NCI-H1436 (cell line): ENCODE measurements at regions not wholly inside any gene's neighbourhood (a gene's known extent, or its start where the extent isn't known, plus 50 kb on each side); places are given as distances from the start of the nearest gene placed in this dataset.

Experiments used
- DNase-seq: peaks from one replicate; lab custom pipeline; 2025; lab: John Stamatoyannopoulos, UW

DNA sequence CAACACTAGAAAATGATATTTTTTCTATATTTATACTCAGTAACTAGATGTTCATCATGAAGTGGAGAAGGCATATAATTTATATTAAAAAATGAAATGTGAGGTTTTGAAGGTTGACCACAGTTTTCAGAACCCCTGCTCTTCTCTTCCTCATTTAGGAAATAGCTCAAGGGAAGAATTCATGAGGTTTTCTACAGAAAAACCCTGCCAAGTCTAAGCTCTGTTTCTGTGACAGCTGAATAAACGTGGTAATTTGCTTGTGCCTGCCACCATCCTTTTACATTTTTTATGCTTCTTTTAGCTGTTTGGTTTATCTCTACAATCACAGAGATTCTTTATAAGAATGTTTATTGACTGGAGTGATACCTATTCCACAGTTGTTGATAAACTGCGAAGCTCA lies 630.3 kb upstream of the POT1 start:
- DNase-seq = no peak

DNA sequence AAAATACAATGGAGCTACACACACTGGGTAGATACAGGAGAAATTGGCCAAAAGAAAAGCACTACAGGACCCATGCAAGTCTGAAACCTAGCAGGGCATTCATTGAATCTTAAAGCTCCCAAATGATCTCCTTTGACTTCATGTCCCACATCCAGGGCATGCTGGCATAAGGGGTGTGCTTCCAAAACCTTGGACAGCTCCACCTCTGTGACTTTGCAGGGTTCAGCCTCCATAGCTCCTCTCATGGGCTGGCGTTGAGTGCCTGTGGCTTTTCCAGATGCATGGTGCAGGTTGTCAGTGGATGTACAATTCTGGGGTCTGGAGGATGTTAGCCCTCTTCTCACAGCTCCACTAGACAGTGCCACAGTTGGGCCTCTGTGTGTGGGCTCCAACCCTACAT lies 626.3 kb upstream of the POT1 start:
- DNase-seq = no peak

DNA sequence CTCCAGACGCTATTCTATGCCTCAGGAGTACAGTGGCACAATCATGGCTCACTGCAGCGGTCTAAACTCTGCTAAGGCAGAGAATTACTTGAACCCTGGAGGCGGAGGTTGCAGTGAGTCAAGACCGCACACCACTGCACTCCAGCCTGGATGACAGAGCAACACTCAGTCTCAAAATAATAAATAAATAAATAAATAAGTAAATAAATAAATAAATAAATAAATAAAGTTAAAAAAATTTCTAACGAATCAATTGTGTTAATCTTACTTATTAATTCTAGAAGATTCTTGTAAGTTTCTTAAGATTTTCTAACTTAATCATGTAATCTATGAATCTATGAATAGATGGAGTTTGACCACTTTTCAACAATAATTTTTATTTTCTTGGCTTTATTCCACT lies 621.4 kb upstream of the POT1 start:
- DNase-seq = no peak

DNA sequence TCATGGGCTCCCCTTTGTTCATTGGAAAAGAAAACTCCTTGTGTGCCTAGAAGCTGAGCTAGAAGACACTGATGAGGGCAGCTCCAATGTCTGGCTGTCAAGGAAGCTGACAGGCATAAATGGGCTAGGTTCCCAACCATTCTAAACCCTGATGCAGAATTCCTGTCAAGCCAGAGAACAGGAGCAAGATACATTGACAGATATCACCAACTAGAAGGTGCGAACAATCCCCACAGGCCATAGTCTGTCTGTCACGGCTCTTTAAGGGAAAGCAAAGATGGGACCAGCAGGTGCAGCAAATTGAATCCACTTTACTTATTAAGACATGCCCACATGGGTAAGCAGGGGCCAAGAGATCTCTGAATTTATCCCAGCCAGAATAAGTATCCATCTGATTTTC lies 617.9 kb upstream of the POT1 start:
- no peak for DNase-seq

DNA sequence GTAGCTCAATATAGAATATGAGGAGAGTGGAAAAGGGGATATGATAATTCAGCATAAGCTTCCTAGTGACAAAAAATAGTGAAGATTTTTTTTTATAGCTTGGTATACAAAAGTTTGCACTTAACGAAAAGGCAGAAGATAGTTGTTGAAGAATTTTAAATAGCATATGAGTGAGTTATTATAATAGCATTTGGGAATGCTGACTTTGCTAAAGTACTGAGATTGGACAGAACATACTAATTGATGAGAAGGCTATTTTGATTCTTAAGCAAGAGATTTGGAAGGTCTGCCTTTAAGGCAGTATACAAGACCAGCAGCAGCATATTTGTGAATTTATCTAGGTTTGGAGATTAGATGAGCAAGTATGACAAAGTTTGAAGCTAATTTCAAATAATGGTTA lies 600.9 kb upstream of the POT1 start:
- DNase-seq = no peak

DNA sequence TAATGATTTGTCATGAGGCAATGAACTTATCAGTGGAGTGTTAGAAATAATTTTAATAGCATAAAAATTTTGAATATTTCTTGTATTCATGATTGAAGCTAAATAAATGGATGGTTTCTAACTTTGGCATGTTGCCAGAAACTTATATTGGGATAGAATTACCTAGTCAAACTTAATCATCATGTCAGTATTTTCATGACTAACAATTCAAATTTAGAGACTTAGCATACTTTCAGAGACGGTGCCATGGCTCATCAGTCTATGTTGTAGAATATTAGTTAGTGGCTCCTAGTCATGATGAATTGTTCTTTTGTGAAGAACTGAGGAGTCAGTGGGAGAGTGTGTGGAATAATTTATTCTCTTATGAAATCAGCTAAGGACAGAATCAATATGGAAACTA lies 599.6 kb upstream of the POT1 start:
- DNase-seq = no peak

DNA sequence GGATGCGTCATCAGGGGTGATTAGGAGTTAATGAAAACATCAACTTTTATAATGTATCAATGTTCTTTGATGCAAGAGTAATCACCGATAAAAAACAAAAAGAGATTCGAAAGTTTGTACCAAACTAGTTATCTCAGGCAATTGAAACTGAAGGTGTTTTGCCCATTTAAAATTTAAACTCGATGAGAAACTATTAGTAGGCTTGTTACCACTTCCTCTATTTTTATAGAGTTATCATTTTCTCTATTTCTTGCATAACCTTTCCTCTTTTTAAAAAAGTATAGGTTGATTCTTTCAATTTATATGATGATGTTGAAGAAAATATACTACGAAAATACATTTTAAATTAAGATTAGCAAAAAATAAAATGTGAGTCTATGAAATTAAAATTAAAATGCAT lies 597.3 kb upstream of the POT1 start:
- DNase-seq = no peak

DNA sequence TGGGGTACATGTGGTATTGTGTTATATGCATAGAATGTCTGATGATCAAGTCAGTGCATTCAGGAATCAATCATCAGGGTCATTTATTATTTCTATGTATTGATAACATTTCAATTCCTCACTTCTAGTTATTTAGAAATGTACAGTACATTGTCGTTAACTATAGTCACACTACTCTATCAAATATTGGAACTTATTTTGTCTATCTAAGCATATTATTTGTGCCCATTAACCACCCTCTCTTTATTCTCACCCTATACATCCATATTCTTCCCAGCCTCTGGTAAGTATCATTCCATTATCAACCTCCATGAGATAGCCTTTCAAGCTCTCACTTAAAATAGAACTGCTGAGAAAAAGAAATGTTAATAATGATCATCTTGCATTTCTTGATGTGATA lies 596.5 kb upstream of the POT1 start:
- no peak for DNase-seq

DNA sequence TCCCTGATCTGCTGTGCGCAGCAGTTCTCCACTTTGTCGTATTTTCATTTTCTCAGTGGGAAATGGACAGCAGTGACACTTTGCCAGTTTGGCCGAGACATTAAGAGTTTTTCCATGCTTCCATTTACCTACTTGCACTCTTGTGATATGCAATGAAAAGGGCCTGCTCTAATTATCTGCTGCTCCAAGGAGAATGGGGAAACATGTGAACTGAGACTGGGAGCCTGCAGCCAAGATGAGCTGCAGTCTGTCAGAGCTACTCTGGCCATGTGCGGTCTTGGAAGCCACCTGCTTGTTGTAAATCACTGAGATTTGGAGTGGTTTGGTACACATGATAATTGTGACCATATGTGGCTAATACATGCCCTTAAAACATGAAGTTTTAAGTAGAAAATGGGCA lies 586.6 kb upstream of the POT1 start:
- DNase-seq = peak; percentile 36

DNA sequence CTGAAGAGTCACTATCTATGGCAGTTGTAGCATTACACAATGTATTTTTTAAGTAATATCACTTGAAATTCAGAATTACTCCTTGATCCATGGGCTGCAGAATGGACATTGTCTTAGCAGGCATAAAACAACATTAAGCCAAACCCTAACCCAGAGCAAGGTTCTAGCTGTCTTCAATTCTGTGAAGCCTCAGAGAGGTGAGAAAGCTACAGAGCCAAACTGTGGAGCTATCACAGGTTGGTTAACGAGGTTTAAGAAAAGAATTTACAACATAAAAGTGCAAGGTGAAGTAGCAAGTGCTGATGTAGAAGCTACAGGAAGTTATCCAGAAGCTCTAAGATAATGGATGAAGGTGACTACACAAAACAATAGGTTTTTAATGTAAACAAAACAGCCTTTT lies 582.7 kb upstream of the POT1 start:
- no peak for DNase-seq

DNA sequence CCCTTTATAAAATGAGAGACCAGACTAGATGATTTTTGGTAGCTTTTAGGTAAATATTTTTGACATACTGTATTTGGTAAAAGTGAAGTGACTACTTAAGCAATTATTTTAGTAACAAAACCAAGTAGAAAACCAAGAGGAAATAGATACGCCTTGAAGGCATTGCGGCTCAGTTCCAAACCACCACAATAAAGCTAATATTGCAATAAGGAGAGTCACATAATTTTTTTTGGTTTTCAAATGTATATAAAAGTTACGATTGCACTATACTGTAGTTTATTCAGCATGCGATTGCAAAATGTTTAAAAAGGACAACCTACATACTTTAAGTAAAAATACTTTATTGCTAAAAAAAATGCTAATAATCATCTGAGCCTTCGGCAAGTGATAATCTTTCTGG lies 581.7 kb upstream of the POT1 start:
- no peak for DNase-seq

DNA sequence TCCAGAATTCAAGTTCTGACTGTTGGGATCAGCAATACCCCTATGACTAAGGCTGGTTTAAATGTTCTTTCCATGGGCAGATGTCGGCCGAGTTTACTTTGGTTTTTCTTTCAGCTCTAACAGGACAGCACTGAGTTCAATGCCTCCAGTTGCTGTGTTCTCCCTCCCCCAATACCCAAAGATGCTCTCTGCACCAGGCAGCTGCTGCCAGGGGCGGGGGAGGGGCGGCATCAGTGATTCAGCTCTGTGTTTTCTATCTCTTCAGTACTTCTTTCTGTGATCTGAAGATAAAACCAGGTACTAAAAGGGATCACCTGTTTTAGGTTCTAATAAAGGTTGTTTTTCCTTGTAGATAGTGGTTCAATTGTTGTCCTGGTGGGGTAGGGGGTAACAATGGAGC lies 576.7 kb upstream of the POT1 start:
- DNase-seq = no peak

DNA sequence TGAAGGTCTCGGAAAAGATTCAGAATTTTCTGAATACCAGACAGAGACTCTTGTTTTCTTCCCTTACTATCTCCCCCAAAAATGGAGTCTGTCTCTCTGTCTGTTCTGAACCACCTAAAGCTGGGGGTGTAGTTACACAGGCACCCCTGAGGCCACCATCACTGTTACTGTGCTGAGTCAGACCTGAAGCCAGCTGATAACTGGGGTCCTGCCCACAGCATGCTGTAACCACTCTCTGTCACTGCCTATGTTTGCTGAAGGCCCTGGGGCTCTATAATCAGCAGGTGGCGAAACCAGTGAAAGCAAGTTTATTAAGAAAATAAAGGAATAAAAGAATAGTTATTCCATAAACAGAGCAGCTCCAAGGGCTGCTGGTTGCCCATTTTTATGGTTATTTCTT lies 575.2 kb upstream of the POT1 start:
- no peak for DNase-seq

DNA sequence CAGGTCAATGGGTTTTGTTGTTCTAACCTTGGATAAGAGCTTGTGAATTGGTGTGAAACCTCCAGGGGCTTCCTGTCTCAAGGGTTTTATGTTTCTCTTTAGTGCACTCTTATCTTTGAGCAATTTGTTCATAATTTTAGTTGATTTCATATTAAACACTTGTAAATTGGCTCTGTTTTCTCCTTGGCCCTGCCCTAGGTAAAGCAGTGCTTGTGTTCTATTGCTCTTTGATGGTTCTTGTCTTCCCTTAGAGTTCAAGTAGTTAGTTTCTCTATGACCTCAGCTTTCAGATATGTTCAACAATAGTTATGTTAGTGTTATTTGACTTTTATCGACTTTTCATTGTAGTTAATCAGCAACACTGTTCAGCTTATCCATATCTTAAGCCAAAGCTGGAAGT lies 566.4 kb upstream of the POT1 start:
- no peak for DNase-seq

DNA sequence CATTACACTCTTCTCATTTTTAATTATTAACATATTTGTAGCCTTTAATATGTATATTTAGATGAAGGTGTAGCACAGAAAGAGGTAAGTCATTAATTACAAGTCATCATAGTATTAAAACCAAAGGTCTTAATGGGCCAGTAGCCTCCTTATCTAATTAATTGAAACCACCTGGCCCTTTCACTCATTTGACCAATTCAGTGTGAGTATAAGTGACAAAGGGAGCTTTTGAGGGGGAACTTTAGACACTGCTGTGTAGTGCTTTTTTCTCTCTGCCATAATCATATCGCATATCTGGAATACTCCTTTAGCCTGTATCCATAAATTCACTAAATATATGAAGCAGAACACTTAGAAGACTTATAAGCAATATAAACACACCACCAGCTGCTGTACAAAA lies 562.9 kb upstream of the POT1 start:
- DNase-seq = no peak

DNA sequence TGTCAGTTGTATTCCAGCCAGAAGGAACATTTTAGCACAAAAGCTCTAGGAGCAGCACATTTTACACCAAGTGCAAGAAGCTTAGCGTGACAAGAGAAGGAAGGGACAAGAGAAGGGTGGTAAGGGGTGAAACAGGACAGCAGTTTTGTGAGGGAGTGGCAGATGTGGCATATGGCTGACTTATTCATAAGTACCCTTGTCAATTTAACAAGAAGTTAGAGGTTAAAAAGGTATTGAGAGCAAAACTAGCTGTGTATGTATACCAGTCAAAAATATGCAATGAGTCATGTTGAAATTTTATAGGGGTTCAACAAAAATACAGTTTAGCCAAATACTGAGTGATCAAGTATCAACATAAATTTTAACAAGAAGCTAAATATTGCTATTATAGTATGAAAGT lies 561.5 kb upstream of the POT1 start:
- DNase-seq = no peak

DNA sequence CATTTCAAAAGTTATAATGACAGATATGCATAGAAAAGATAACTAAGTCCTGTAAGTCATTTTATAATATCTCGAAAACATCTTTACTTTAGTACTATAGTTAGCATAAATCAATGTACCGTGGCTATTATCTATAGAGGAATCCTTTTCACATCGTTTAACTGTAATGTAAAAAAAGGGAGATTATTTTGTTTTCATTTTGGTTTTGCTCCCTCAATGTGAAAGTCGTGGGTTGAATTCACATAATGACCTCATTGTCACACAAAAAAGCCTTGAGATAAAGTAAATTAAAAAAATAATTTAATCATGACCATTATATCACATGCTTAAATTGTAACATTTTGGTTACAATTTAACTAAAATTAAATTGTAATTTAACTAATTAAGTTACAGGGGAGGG lies 560.5 kb upstream of the POT1 start:
- no peak for DNase-seq

DNA sequence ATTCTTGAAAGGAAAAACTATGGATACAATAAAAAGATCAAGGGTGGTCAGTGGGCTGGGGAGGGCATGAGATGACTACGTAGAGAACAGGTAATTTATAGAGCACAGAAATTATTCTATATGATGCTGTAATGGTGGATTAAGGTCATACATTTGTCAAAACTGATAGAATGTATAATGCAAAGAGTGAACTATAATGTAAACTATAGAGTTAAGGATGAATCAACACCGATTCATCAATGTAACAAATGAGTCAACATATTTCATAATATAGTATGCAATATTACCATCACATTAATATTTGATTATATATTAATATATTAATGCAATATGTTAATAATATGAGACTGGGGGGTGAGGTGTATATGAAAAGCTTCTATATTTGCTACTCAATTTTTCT lies 555.6 kb upstream of the POT1 start:
- DNase-seq = no peak

DNA sequence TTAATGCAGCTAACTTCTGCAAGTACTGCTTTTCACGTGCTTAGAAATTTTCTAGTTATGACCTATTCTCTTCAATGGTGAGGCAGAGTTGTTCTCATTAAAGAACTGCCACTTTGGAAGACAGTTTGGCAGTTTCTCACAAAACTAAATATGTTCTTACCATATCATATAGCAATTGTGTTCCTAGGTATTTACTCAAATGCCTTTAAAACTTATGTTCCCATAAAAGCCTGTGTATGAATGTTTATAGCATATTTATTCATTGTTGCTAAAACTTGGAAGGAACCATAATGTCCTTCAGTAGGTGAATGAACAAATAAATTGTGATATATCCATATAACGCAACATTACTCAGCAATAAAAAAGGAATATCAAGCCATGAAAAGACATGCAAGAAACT lies 555.1 kb upstream of the POT1 start:
- no peak for DNase-seq

DNA sequence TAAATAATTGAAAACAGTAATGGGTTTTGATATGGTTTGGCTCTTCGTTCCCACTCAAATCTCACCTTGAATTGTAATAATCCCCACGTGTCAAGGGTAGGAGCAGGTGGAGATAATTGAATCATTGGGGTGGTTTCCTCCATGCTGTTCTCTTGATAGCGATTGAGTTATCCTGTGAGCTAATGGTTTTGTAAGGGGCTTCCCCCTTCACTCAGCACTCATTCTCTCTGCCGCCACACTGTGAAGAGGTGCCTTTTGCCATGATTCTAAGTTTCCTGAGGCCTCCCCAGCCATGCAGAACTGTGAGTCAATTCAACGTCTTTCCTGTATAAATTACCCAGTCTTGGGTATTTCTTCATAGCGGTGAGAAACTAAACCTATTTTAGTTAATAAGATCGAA lies 551.7 kb upstream of the POT1 start:
- no peak for DNase-seq

DNA sequence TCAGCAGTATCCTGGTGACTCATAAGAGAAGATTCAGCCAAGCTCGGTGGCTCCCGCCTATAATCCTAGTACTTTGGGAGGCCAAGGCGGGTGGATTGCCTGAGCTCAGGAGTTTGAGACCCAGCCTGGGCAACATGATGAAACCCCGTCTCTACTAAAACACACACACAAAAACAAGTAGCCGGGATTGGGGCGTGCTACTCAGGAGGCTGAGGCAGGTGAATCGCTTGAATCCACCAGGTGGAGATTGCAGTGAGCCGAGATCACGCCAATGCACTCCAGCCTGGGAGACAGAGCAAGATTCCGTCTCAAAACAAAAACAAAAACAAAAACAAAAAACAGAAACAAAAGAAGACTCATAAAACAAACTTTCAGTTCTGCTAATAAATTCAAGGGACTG lies 551.1 kb upstream of the POT1 start:
- DNase-seq = no peak

DNA sequence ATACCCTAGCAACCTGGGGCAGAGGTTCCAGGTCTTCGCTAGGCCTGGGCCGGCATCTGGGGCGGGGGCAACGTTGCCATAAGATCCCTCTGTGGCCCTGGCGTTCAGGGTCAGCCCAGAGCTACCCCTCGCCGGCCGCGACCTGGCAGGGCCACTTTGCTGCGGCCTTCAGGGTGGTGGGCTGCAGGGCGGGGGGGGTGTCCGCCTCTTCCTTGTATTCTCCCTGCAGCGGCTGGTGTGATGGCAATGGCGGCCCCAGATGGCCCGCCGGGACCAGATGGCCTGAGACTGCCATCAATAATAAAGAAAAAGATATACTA lies 539.2 kb upstream of the POT1 start:
- no peak for DNase-seq

DNA sequence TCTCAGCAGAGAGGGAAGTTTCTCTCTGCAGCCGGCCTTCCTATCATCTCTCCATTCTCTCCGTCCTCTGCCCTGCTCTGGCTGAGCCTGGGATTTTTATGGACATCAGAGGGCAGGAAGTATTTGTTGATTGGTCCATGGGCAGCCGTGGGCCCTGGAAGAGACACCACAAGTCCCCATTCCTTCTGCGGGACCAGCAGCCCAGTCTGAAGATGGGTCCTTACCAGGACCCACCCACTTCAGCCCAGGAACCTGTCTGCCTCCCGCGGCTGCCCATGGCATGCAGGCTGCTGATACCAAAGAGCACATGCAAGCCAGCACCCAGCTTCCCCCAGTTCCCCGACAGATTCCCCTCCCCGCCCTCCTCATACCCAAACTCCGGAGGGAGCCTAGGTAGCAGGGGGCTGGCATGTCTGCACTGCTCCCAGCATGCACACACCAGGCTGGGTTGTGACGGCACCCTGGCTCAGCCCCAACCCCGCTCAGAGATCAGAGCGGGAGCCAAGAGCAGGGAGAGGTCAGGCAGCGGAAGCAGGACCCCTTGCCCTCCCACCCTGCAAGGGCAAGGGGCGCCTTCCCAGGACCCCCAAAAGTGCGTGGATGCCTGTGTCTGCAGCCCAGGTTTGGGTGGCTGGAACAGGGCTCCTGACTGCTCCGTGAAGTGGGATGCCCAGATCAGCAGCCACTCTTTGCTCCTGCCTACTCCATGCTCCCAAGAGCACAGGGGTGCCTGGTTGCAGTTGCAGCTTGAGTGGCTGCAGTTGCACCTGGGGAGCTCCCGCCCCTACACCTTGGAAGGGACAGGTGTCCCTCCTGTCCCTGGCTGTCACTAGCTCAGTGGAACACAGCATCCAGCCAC lies 538.6 kb upstream of the POT1 start:
- no peak for DNase-seq

DNA sequence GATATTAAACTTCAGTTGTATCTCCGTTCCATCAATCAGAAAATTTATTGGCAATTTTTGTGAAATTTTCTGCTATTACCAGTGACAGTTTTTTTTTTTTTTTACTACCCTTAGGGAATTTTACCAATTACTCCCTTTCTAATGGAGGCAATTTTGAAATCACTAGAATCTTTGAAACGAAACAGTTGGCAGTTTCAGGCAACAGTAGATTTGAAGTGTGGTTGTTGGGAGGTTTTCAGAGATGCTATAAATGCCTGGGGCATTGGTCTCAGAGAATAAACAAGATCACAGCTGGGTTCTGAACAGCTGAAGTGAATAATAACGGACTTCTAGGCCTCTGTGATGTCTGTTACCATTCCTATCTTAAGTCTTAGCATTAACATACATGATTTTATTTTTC lies 535.9 kb upstream of the POT1 start:
- no peak for DNase-seq

DNA sequence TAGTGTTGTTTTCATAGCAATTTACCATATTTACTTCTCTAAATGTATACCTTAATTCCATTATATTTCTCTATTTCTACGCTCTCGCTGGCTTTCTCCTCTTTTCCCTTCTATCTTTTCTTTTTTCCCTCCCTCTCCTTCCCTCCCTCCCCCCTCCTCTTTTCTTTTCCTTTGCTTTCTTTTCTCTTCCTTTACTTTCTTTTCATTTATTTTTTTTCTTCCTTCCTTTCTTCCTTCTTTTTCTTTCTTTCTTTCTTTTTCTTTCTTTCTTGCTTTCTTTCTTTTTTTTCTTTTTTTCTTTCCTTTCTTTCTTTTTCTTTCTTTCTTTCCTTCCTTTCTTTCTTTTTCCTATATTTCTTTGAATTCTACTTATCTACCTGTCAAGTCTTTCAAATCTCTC lies 533.0 kb upstream of the POT1 start:
- no peak for DNase-seq
